Hepatocyte (in vitro differentiated cells): ENCODE measurements at regions not wholly inside any gene's neighbourhood (a gene's known extent, or its start where the extent isn't known, plus 50 kb on each side); places are given as distances from the start of the nearest gene placed in this dataset.

Source experiments
- EZH2 ChIP-seq: fragments of 200-600 bp; sonication (generic); IDR thresholded peaks from 2 replicates; pipeline ENCODE4 v1.6.1; 2016; ENCODE audit warnings: antibody characterized with exemption, mild to moderate bottlenecking, borderline replicate concordance
- EZH2phosphoT487 ChIP-seq: fragments of 200-600 bp; sonication (generic); IDR thresholded peaks from one replicate; pipeline ENCODE4 v1.6.1; 2018; ENCODE audit warnings: antibody characterized with exemption, mild to moderate bottlenecking, low read depth, moderate library complexity; ENCODE audit not compliant: unreplicated experiment, severe bottlenecking
- TF ChIP-seq, protein P1 (sequence below): fragments of 200-600 bp; sonication (generic); IDR thresholded peaks from 2 replicates; pipeline ENCODE4 v1.5.1; 2016; ENCODE audit warnings: antibody characterized with exemption, mild to moderate bottlenecking; ENCODE audit not compliant: poor library complexity

DNA sequence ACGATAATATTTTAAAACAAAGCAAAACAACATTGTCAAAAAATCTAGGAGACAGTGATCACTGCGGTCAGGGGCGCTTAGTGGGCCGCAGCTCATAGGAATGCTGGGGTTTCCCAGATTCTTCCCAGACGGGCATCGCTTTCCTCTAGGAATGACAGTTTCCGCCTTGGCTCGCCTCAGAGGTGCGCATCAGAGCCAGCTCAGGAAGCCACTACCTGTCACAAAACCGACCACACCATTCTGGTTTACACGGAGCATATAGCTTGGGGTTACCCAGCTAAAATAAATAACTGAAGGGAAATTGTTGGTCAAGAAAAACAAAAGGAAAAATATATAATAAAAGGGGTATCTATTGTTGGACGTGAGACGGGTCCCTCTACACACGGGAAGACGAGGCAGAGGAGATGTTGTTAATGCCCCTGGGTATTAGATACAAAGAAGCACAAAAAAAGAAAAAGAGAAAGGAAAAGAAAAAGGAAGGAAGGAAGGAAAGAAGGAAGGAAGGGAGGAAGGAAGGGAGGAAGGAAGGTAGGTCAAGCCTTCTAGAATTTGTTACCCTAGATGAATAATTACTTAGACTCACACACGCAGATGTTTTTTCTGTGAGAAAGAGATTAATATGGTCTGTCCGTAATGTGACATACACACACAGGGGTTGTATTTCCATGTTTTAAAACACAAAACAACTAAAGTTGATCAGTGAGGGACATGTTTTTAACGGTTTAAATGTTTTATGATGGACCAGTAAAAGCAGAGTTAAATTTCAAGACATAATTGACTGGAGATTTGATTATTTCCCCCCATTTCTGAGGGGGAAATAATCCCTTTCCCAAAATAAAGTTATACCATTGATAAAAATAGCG, 292.4 kb upstream of the NFE2L3 start:
- TF ChIP-seq, protein P1, sequence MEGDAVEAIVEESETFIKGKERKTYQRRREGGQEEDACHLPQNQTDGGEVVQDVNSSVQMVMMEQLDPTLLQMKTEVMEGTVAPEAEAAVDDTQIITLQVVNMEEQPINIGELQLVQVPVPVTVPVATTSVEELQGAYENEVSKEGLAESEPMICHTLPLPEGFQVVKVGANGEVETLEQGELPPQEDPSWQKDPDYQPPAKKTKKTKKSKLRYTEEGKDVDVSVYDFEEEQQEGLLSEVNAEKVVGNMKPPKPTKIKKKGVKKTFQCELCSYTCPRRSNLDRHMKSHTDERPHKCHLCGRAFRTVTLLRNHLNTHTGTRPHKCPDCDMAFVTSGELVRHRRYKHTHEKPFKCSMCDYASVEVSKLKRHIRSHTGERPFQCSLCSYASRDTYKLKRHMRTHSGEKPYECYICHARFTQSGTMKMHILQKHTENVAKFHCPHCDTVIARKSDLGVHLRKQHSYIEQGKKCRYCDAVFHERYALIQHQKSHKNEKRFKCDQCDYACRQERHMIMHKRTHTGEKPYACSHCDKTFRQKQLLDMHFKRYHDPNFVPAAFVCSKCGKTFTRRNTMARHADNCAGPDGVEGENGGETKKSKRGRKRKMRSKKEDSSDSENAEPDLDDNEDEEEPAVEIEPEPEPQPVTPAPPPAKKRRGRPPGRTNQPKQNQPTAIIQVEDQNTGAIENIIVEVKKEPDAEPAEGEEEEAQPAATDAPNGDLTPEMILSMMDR: no peak
- TF ChIP-seq EZH2phosphoT487: no peak
- no peak for TF ChIP-seq EZH2
